Stomach (tissue), 8 donors: ENCODE measurements at regions not wholly inside any gene's neighbourhood (a gene's known extent, or its start where the extent isn't known, plus 50 kb on each side); places are given as distances from the start of the nearest gene placed in this dataset.
"Not testable (repeated sequence)": the region's sequence is repeated elsewhere in the genome, so short reads cannot be mapped to it uniquely, and the experiment has no call there.

Source experiments
- DNase-seq, 2 donors: peaks; one replicate each; pipeline versions ENCODE4 v3.0.0 to v3.0.0-alpha.2; 2013 to 2019
- H3K27ac ChIP-seq, 5 donors: fragments of 200-600 bp in 4 of 5; sonication (generic) in 4 of 5; one replicate each; pipeline ENCODE4 v1.5.1; 2013 to 2019; ENCODE audit warnings: mild to moderate bottlenecking in 1 of 5, moderate library complexity in 1 of 5
- H3K27me3 ChIP-seq, 3 donors: fragments of 200-600 bp; sonication (generic); one replicate each; pipeline ENCODE4 v1.5.1; 2017 to 2019; ENCODE audit warnings: mixed run types in 1 of 3
- H3K36me3 ChIP-seq, 4 donors: fragments of 200-600 bp; sonication (generic); 1 replicate in 3 of 4; 2 replicates in 1 of 4; pipeline ENCODE4 v1.5.1; 2016 to 2019
- H3K4me1 ChIP-seq, 4 donors: fragments of 200-600 bp; sonication (generic); one replicate each; pipeline ENCODE4 v1.5.1; 2016 to 2019
- H3K4me3 ChIP-seq, 4 donors: fragments of 200-600 bp; sonication (generic) in 3 of 4; one replicate each; pipeline ENCODE4 v1.5.1; 2016 to 2019; ENCODE audit warnings: mild to moderate bottlenecking in 1 of 4
- H3K9me3 ChIP-seq, 4 donors: fragments of 200-600 bp; sonication (generic); one replicate each; pipeline ENCODE4 v1.5.1; 2016 to 2019
- WGBS, 5 donors: extraction: QIAGEN DNeasy Blood & Tissue Kit in 3 of 5; methylation state at CpG; one replicate each; pipeline versions ENCODE4 v1.1.5 to v1.1.7; 2013 to 2018; 5-methylcytosine and 5-hydroxymethylcytosine counted together
- intact Hi-C: fragments of 100-400 bp; cut with DNase I; formaldehyde crosslinking; loops from one replicate; pipeline ENCODE4 v1.15.1; 2023; ENCODE audit warnings: low total_unique reads
- donor health status: healthy with polysubstance abuse.
- donor health status: Bipolar disorder and iron deficiency.
- donor health status: healthy.

DNA sequence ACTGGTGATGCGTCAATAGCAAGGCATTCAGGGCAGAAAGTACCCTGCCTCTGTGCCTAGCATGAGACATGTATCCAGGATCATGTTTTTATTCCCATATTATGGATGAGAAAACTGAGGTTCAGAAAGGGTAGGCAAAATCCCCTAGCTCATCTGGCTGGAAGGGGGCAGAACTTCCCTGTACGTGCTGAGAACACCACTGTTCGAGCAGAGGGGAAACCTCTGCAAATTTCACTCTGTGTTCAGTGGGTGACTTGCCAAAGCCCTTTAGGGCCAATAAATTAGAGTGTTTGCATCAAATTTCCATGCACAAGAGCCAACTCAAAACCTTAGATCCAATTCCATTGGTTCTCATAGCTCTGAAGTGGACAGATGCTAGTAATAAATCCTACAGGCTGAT is 82.6 kb upstream of the PRSS12 start:
- H3K27me3 ChIP-seq, H3K27ac ChIP-seq, H3K9me3 ChIP-seq, DNase-seq, H3K4me1 ChIP-seq, H3K36me3 ChIP-seq, H3K4me3 ChIP-seq, intact Hi-C loops: not testable (repeated sequence)
- WGBS, 5 donors, result 79 to 92% (median 91%) methylated on average over 3 of the region's 3 CpGs

GRCh38 chr4:118442115-118442837 is 89.5 kb upstream of the PRSS12 start:
- H3K4me1 ChIP-seq, DNase-seq, H3K27ac ChIP-seq, H3K36me3 ChIP-seq, H3K27me3 ChIP-seq, H3K4me3 ChIP-seq, intact Hi-C loops, H3K9me3 ChIP-seq: not testable (repeated sequence)
- 65 to 88% (median 82%) methylated on average over 2 to 8 of the region's 8 CpGs for WGBS, 5 donors

DNA sequence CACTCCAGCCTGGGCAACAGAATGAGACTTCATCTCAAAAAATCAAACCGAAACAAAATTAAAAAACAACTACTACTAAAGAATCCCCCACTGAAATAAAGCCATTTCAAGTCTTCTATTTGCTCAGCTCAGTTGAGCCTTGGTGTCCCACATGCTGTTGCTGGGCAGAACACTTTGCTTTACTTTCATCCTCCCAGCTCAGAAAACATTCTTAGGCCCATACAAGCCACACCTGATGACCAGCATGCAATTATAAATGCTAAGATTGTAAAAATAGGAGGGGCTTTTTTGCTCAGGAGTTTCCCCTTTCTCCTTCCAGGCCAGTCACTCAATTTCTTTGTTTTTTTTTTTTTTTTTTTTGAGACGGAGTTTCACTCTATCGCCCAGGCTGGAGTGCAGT is 94.6 kb upstream of the PRSS12 start:
- H3K36me3 ChIP-seq, H3K27me3 ChIP-seq, H3K4me3 ChIP-seq, H3K4me1 ChIP-seq, H3K9me3 ChIP-seq, H3K27ac ChIP-seq, DNase-seq, intact Hi-C loops: not testable (repeated sequence)
- 81 to 100% (median 95%) methylated on average over 1 to 3 of the region's 3 CpGs for WGBS, 5 donors

GRCh38 chr4:118454857-118455256 is 102.1 kb upstream of the PRSS12 start:
- 55 to 72% (median 60%) methylated on average over 1 of the region's 1 CpG for WGBS, 5 donors
- peak in 1 of 2 donors; percentile 2 for DNase-seq
- H3K36me3 ChIP-seq, H3K27me3 ChIP-seq, H3K9me3 ChIP-seq, H3K4me1 ChIP-seq, intact Hi-C loops, H3K27ac ChIP-seq, H3K4me3 ChIP-seq: not testable (repeated sequence)

DNA sequence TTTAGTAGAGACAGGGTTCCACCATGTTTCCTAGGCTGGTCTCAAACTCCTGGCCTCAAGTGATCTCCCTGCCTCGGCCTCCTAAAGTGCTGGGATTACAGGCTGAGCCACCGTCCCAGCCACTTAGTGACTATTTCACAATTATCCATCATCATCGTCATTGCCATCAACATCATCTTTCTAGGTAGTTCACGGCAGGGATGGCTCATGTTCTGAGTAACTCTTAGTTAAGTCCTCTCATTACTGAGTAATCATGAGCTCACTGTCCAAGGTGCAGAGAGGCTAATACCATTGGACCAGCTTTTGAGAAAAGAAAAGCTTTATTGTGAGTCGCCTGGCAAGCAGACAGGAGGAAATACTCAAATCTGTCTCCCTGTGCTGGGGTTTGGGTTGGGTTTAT is 108.6 kb upstream of the PRSS12 start:
- 82 to 94% (median 90%) methylated on average over 5 of the region's 5 CpGs for WGBS, 5 donors
- H3K9me3 ChIP-seq, H3K4me3 ChIP-seq, DNase-seq, H3K27me3 ChIP-seq, intact Hi-C loops, H3K4me1 ChIP-seq, H3K27ac ChIP-seq, H3K36me3 ChIP-seq: not testable (repeated sequence)

GRCh38 chr4:118465831-118466230 is 113.0 kb upstream of the PRSS12 start:
- H3K4me3 ChIP-seq, H3K36me3 ChIP-seq, DNase-seq, H3K9me3 ChIP-seq, H3K27me3 ChIP-seq, intact Hi-C loops, H3K27ac ChIP-seq, H3K4me1 ChIP-seq: not testable (repeated sequence)
- 52 to 63% (median 59%) methylated on average over 2 of the region's 2 CpGs for WGBS, 5 donors

DNA sequence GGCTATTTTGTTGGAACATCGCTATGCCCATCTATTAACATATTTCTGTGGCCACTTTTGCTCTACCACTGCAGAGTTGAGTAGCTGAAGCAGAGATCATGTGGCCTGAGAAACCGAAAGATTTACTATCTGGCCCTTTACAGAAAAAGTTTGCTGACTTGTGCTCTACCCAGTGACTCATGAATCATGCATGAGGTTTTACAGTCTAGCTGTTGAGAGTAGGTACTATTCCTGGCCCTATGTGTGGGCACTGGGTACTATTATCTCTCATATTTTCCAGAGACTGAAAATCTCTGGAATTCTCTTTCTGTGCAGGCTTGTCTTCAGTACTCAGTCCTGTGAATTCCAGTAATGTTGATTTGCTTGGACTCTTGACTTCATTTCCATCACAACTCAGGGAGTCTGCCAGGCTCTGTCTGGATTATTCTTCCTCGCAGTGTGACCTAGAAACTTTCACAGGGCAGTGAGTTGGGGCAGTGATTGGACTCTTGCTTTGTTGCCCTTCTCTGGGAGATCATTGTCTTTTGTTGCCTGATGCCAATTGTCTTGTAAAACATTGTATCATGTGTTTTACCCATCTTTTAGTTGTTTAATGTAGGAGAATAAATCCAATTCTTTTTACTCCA is 121.3 kb upstream of the PRSS12 start:
- intact Hi-C loops, H3K27me3 ChIP-seq, H3K27ac ChIP-seq: not testable (repeated sequence)

DNA sequence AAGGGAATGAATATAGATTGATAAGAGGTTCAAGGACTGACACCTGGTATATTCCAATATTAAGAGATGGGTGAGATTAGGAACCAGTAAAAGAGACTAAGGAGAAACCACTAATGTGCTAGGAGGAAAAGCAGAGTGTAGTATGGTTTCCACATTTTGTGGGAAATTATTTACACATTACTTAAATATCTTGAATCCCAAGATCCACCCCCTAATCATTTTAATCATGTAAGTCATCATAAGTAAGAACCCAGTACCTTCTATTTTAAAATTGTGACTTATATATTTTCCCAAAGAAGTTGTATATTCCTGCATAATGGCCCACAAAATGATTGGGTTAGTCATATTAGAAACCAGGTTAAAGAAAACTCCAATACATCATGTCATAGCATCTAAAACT is 122.0 kb upstream of the PRSS12 start:
- not testable (repeated sequence) for H3K9me3 ChIP-seq, DNase-seq

More for the DNA sequence above, 121.3 kb upstream of the PRSS12 start:
- 67 to 87% (median 85%) methylated on average over 3 of the region's 3 CpGs for WGBS, 5 donors
- not testable (repeated sequence) for H3K36me3 ChIP-seq, H3K4me1 ChIP-seq, H3K9me3 ChIP-seq, H3K4me3 ChIP-seq, DNase-seq

GRCh38 chr4:118475901-118476300 is 123.1 kb upstream of the PRSS12 start:
- intact Hi-C loops, H3K36me3 ChIP-seq, H3K4me1 ChIP-seq, DNase-seq, H3K9me3 ChIP-seq, H3K27me3 ChIP-seq, H3K4me3 ChIP-seq, H3K27ac ChIP-seq: not testable (repeated sequence)
- 78 to 87% (median 83%) methylated on average over 3 of the region's 3 CpGs for WGBS, 5 donors

More for the DNA sequence above, 122.0 kb upstream of the PRSS12 start:
- H3K4me1 ChIP-seq, intact Hi-C loops, H3K27me3 ChIP-seq, H3K27ac ChIP-seq, H3K36me3 ChIP-seq, H3K4me3 ChIP-seq: not testable (repeated sequence)

GRCh38 chr4:118477826-118478225 is 125.0 kb upstream of the PRSS12 start:
- H3K27me3 ChIP-seq, intact Hi-C loops, DNase-seq, H3K4me3 ChIP-seq, H3K27ac ChIP-seq, H3K4me1 ChIP-seq, H3K36me3 ChIP-seq, H3K9me3 ChIP-seq: not testable (repeated sequence)

DNA sequence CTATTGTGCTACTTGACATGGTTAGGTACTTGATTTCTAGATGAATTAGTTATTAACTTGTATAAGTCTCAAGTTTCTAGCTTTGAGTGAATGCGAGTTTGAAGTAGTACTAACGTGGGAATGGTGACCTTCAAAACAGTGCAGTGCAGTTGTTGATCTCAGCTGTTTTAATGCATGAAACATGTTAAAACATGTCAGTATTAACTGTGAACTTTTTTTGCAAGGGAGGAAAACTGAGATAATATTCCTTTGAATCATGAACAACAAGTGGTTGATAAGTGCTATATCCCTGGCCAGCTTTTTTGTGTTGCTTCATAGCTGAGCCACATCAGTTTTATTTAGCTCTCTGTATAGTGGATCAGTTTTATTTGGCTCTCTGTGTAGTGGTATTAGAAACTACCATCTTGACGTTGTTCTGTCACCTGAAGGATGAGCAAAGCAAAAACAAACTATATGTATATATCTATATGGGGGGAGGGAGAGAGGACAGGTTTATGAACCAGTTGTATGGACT is 133.1 kb upstream of the PRSS12 start:
- H3K4me3 ChIP-seq, DNase-seq, H3K4me1 ChIP-seq, H3K27ac ChIP-seq, intact Hi-C loops, H3K36me3 ChIP-seq, H3K27me3 ChIP-seq, H3K9me3 ChIP-seq: not testable (repeated sequence)
- 48 to 55% (median 52%) methylated on average over 2 to 3 of the region's 3 CpGs for WGBS, 5 donors

- 46 to 70% (median 59%) methylated on average over 4 of the region's 4 CpGs for WGBS, 5 donors
- intact Hi-C loops, H3K9me3 ChIP-seq, H3K4me3 ChIP-seq, H3K27ac ChIP-seq, H3K27me3 ChIP-seq, H3K4me1 ChIP-seq, H3K36me3 ChIP-seq, DNase-seq: not testable (repeated sequence)
Observed at GRCh38 chr4:118492963-118493362, 140.2 kb upstream of the PRSS12 start.
